ENCODE measurements at regions not wholly inside any gene's neighbourhood (a gene's known extent, or its start where the extent isn't known, plus 50 kb on each side); places are given as distances from the start of the nearest gene placed in this dataset.

DNA sequence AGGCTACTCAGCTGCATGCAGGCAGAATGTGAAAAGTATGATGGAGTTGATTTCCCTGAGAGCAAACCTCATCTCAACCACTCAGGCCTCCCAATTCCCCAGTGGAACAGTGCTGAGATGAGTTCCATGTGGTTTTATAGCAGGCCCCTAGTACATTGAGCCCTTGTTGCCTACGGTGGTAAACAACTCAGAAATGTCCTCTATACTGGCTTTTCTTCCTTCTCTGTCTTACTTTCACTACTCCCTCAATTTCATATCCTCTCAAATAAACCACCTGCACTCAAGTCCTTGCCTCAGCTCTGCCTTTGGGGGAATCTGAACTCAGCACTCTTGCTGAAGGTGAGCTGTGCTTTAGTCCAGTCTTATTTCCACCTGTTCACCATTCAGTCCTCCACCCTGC is 399.9 kb downstream of the PDCD6IP start:
- BruUV-seq (replicated peaks), result no TSS peak
- Mint-ChIP-seq H3K4me3 (ENCODE audit: low read depth, unreplicated experiment) (no peak overlapping the region), H3K27ac (ENCODE audit: unreplicated experiment) (no peak overlapping the region), H3K27me3 (ENCODE audit: unreplicated experiment) (no peaks in the 10 kb centered on the region), H3K36me3 (ENCODE audit: insufficient read depth, unreplicated experiment) (no peaks in the 10 kb centered on the region), H3K9me3 (ENCODE audit: low read depth, unreplicated experiment) (no peaks in the 10 kb centered on the region), H3K4me1 (ENCODE audit: low read depth, unreplicated experiment) (peaks cover 10% of the 10 kb centered on the region)
- intact Hi-C loops (cut with micrococcal nuclease; ENCODE audit: unreplicated experiment), result no loop called here
- TF ChIP-seq, protein P1, sequence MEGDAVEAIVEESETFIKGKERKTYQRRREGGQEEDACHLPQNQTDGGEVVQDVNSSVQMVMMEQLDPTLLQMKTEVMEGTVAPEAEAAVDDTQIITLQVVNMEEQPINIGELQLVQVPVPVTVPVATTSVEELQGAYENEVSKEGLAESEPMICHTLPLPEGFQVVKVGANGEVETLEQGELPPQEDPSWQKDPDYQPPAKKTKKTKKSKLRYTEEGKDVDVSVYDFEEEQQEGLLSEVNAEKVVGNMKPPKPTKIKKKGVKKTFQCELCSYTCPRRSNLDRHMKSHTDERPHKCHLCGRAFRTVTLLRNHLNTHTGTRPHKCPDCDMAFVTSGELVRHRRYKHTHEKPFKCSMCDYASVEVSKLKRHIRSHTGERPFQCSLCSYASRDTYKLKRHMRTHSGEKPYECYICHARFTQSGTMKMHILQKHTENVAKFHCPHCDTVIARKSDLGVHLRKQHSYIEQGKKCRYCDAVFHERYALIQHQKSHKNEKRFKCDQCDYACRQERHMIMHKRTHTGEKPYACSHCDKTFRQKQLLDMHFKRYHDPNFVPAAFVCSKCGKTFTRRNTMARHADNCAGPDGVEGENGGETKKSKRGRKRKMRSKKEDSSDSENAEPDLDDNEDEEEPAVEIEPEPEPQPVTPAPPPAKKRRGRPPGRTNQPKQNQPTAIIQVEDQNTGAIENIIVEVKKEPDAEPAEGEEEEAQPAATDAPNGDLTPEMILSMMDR (IDR thresholded peaks at IDR 0.05; ENCODE audit: unreplicated experiment), result no peak
- DNase-seq, result no peak
- CTCF ChIA-PET, result no interaction called here

DNA sequence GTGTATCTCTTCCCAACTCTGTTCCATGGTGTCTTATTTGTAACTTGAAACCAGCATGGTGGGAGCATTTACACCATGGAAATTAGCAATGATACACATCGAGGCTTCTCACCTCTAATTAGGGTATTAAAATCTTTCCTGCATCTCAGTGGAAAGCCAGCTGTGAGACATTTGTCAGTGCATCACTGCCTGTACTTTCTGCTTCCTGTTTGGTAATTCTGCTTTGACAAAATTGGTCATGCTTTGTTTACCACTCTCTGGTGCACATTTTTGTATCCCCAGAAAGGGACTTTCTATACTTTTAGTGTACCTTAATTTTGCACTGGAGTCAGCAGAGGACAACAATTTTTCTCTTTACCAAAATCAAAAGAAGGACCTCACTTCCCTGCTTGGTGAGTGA is 402.1 kb downstream of the PDCD6IP start:
- intact Hi-C loops (cut with micrococcal nuclease; ENCODE audit: unreplicated experiment), result no loop called here

DNA sequence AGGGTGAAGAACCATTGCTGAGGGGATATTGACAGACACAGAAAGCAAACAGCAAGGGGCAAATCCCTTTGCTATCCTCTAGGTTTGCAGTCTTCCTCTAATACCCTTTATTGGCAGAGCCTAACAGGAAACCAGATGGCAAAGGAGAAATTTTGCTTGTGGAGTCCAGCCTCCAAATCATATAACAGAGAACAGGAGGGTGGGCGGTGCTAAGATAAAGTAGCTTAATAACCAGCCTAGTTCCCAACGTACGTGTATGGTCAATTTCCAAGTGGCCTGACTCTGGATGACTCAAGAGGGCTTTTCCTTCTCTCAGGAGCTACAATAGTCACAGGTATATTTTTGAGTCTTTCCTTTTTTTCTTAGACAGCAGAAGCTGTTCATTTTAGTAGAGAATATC is 404.5 kb downstream of the PDCD6IP start:
- Mint-ChIP-seq H3K27ac (ENCODE audit: unreplicated experiment) (no peak overlapping the region), H3K36me3 (ENCODE audit: insufficient read depth, unreplicated experiment) (no peaks in the 10 kb centered on the region), H3K9me3 (ENCODE audit: low read depth, unreplicated experiment) (no peaks in the 10 kb centered on the region), H3K4me1 (ENCODE audit: low read depth, unreplicated experiment) (peaks cover 18% of the 10 kb centered on the region), H3K27me3 (ENCODE audit: unreplicated experiment) (no peaks in the 10 kb centered on the region), H3K4me3 (ENCODE audit: low read depth, unreplicated experiment) (no peak overlapping the region)
- intact Hi-C loops (cut with micrococcal nuclease; ENCODE audit: unreplicated experiment), result no loop called here
- CTCF ChIA-PET, result no interaction called here
- TF ChIP-seq, protein P1 (IDR thresholded peaks at IDR 0.05; ENCODE audit: unreplicated experiment), result no peak
- DNase-seq, result no peak
- BruUV-seq (replicated peaks), result no TSS peak

More for the DNA sequence above, 402.1 kb downstream of the PDCD6IP start:
- Mint-ChIP-seq H3K27ac (ENCODE audit: unreplicated experiment) (no peak overlapping the region), H3K4me1 (ENCODE audit: low read depth, unreplicated experiment) (peaks cover 10% of the 10 kb centered on the region), H3K4me3 (ENCODE audit: low read depth, unreplicated experiment) (no peak overlapping the region), H3K9me3 (ENCODE audit: low read depth, unreplicated experiment) (no peaks in the 10 kb centered on the region), H3K36me3 (ENCODE audit: insufficient read depth, unreplicated experiment) (no peaks in the 10 kb centered on the region), H3K27me3 (ENCODE audit: unreplicated experiment) (no peaks in the 10 kb centered on the region)
- CTCF ChIA-PET, result no interaction called here
- no TSS peak for BruUV-seq (replicated peaks)
- DNase-seq, result no peak
- TF ChIP-seq, protein P1 (IDR thresholded peaks at IDR 0.05; ENCODE audit: unreplicated experiment), result no peak

DNA sequence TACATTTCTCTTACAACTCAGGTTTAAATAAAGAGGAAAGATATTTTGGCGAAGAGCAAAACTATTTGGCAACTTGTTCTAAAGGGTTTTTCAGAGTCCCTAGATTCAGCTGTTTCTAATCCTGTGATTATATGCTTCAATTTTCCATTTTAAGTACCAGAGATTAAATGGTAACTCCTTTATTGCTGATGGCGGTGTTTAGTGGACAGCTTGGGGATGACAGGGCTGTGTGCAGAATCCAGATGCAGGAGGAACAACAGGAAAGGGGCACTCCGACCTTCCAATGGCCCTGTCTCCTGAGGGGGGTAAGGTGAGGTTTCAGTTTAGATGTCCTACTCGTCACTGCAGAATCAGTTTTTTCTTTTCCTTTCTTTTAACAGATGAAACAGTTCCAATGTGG is 405.0 kb downstream of the PDCD6IP start:
- BruUV-seq (replicated peaks), result no TSS peak
- no peaks in the 10 kb centered on the region for H3K27me3 Mint-ChIP-seq (ENCODE audit: unreplicated experiment)
- no peak overlapping the region for H3K4me3 Mint-ChIP-seq (ENCODE audit: low read depth, unreplicated experiment)
- TF ChIP-seq, protein P1 (IDR thresholded peaks at IDR 0.05; ENCODE audit: unreplicated experiment), result no peak
- no peak for DNase-seq
- H3K36me3 Mint-ChIP-seq (ENCODE audit: insufficient read depth, unreplicated experiment), result no peaks in the 10 kb centered on the region
- H3K9me3 Mint-ChIP-seq (ENCODE audit: low read depth, unreplicated experiment), result no peaks in the 10 kb centered on the region
- CTCF ChIA-PET, result no interaction called here
- intact Hi-C loops (cut with micrococcal nuclease; ENCODE audit: unreplicated experiment), result no loop called here
- H3K27ac Mint-ChIP-seq (ENCODE audit: unreplicated experiment), result no peak overlapping the region
- H3K4me1 Mint-ChIP-seq (ENCODE audit: low read depth, unreplicated experiment), result peaks cover 14% of the 10 kb centered on the region

DNA sequence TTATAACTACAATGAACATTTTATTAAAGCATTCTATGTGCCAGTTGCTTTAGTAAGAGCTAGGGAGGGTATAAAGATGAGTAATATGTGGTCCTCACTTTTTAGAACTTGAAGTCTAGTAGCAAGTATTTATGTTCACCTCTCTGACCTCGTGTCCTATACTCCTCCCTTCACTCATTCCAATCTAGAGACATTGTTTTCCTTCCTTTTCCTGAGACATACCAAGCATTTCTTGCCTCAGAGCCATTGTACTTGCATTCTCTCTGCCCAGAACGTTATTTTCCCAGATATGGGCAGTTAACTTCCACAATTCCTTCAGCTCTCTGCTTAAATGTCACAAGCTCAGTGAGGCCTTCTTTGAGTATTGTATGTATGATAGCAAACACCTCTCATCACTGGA is 408.6 kb downstream of the PDCD6IP start:
- intact Hi-C loops (cut with micrococcal nuclease; ENCODE audit: unreplicated experiment), result no loop called here
- no peak for DNase-seq
- no TSS peak for BruUV-seq (replicated peaks)
- Mint-ChIP-seq H3K4me1 (ENCODE audit: low read depth, unreplicated experiment) (peaks cover 14% of the 10 kb centered on the region), H3K4me3 (ENCODE audit: low read depth, unreplicated experiment) (no peak overlapping the region), H3K27me3 (ENCODE audit: unreplicated experiment) (no peaks in the 10 kb centered on the region), H3K9me3 (ENCODE audit: low read depth, unreplicated experiment) (no peaks in the 10 kb centered on the region), H3K36me3 (ENCODE audit: insufficient read depth, unreplicated experiment) (no peaks in the 10 kb centered on the region), H3K27ac (ENCODE audit: unreplicated experiment) (no peak overlapping the region)
- TF ChIP-seq, protein P1 (IDR thresholded peaks at IDR 0.05; ENCODE audit: unreplicated experiment), result no peak
- CTCF ChIA-PET, result no interaction called here

All from Calu3 (cell line).